ENCODE measurements at regions not wholly inside any gene's neighbourhood (a gene's known extent, or its start where the extent isn't known, plus 50 kb on each side); places are given as distances from the start of the nearest gene placed in this dataset.

DNA sequence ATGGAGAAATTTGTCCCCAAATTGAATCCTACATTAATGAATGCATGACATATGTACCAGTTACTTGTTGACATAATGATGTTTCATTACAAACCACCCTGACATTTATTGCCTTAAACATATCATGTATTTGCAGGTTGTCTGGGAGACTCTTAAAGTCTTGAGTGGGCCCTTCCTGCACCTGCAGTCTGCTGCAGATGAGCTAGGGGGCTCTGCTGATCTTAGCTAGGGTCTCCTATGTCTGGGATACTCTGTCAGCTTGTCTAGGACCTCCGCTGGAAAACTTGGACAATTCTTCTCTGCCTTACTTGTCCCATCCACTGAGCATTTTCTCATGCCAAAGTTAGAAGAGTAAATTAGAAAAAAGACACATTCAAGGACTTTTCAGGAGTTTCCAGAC, 581.6 kb downstream of the HAO1 start:
- intact Hi-C loops (cut with DNase I), result no loop called here
- no peak for DNase-seq

DNA sequence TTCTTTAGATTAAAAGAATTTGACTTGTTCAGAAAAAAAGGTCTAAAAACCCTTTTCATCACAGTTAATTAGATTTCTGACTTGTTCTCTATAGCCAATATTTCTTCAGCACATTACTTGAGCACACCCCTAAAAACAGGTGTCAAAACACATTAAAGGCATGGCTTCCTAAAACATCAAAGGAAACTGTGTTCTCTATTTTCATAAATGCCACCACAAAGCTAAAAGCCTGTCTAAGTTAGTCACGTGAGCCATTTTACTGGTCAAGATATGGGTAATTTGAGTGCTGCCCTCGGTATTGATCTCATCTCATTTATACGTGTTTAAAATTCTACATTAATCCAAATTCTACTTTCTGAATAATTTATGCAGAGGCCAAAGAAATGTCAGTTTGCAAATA, 580.5 kb downstream of the HAO1 start:
- DNase-seq, result no peak
- intact Hi-C loops (cut with DNase I), result no loop called here

DNA sequence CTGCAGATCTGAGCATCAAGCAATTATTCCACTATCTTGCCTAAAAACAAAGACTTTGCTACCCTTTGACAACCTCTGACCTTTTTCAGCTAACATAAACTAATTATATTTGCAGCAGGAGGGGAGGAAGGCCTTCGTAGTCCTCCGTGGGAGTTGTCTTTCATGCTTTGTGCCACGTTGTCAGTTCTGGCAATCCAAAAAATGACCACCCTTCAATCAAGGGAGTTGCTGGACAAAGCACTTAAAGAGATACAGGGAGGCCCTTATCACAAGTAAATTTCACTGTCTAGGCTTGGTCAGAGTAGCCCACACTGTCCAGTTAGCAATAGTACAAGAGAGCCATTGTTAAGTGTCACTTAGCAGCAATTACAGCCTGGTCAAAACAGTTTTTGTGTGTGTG, 578.9 kb downstream of the HAO1 start:
- intact Hi-C loops (cut with DNase I), result no loop called here
- DNase-seq, result no peak

DNA sequence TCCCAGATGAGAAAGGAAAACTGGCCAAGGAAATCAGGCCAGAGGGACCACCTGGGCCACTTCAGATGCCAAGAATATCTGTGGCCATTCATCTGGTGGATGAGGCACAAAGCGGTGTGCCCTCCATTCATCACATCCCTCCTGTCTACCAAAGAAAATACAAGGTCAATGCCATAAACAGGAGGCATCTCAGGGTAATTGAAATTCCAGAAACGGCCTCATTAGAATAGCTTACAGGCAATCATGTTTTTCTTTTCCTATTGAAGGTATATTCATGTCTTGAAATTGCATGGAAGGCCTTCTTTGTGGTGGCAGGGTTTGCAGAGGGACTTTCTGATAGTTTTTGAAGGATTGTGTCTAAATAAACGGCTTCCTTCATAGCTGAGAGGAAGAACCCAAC, 578.3 kb downstream of the HAO1 start:
- DNase-seq, result no peak
- intact Hi-C loops (cut with DNase I), result no loop called here

DNA sequence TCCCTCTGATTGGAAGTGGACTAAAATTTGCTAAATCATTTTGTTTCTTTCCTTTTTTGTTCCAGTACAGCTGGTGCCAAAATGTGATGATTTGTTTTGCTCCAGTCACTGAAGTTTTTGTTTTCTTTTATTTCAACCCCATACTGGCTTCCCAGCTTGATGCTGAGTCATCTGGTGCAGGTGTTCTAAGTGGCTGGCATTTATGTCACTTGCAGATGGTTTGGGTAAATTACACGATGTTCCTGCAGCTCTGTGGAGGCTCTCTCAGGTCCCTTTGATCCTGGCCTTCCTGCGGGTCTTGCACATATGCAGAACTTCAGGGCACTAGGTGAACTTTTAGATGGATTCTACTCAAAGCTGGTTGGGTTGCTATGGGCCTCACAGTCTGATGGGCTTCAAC, 577.7 kb downstream of the HAO1 start:
- no peak for DNase-seq
- intact Hi-C loops (cut with DNase I), result no loop called here

DNA sequence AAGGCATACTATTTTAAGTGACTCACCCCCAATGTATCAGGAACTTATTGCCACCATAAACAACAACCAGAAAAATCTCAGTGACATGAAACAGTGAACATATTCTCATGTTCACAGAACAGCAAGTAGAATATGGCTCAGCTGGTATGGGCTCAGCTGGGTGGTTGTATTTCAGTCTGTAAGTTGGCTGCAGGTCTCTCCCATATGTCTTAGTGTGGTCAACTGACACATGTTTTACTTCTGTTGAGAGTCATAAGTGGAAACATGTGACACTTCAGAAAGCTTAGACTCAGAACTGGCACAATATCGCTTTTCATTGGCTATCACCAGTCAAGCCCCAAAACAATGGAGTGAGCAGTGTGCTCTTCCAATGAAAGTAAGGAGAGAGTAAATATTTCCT, 574.1 kb downstream of the HAO1 start:
- intact Hi-C loops (cut with DNase I), result no loop called here
- DNase-seq, result no peak

DNA sequence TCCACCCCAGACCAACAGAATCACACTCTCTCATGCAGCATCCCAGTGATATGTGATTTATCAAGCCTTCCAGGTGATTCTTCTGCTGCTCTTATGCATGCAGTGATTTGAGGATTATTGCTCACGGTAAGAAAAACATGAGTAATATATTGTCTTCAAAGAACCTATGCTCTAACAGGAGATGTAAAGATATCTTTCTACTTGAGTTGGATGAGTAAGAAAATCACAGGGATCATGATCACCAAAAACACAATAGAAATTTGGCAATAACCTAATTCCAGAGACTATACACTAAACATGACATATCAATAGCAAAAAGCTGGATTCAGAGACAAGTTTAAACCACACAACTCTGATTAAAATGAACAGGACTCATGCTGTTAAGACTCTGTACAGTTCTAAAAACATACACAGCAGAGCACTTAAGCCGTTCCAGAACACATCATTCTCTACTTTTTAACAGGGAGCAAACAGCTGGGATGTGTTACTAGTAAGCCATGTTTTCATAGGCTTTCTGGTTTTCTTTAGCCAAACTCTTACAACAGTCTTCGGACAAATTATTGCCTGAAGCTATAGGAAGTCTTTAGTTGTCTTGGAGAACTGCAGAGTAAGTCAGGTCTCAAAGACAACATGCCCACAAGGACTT, 568.6 kb downstream of the HAO1 start:
- intact Hi-C loops (cut with DNase I), result no loop called here

DNA sequence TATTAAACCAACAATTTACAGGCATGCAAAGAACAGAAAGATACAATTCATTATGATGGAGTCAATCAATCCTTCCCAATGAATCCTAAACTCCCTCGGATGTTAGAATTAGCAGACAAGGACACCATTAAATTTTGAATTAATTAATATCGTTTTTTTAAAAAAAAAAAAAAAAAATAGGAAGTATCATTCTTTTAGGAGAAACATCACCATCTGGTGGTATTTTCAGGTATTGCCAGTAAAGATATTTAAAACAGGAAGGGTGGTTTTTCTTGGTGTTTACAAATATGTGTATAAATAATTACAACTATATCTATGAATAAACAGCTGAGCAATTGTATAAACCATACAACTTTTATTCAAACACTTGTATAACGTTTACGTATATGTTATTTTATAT, 564.4 kb downstream of the HAO1 start:
- no peak for DNase-seq
- intact Hi-C loops (cut with DNase I), result no loop called here

More for the DNA sequence above, 568.6 kb downstream of the HAO1 start:
- DNase-seq, result no peak

DNA sequence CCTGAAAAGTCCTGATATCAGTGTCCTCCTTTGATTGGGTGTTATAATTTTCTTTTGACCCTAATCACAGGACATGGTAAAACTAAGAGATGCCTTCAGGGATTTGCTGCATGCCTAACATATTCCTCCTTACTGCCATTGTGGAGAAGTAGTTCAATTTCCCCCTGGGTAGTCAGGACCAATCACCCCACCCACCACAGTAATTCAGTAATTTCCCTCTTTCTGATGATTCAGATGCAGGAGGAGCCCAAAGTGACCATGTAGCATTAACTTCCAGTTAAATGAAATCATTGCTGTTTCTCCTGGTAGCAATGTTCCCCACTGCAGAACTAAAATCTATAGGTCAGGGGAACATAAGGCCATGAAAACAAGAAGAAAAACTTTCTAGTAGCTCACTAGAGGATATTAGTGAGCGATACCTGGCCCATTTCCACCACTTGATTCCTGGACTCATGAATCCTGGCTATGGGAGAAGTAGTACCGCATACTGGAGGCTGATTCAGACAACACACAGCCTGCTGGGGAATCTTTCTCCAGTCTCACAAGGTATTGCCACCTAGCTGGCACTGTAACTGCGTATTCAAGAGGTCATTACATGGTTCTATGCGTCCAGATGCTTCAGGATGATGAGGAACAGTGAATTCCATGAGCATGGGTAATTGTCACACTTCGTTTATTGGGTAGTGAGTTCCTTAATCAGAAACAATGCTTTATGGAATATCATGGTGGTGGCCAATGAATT, 561.2 kb downstream of the HAO1 start:
- no peak for DNase-seq
- intact Hi-C loops (cut with DNase I), result no loop called here

DNA sequence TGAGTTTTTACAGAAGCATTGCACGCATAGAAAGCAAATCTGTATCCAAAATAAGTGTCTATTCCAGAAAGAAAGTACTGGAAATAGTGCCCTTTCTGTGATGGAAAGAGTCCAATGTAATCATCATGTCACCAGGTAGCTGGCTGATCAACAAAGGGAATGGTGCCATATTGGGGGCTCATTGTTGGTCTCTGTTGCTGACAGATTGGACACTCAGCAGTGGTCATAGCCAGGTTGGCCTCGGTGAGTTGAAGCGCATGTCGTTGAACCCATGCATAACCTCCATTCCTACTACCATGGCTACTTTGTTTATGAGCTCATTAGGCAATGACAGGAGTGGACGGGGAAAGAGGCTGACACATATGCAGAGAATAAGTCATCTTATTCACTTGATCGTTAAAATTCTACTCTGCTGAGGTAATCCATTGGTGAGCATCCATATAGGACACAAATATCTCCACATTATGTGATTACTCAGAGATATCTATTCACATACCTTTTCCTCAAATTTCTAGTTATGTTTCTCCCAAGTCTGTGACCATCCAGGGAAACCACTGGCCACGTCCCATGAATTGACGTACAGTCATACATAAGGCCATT, 560.5 kb downstream of the HAO1 start:
- no peak for DNase-seq
- intact Hi-C loops (cut with DNase I), result no loop called here

DNA sequence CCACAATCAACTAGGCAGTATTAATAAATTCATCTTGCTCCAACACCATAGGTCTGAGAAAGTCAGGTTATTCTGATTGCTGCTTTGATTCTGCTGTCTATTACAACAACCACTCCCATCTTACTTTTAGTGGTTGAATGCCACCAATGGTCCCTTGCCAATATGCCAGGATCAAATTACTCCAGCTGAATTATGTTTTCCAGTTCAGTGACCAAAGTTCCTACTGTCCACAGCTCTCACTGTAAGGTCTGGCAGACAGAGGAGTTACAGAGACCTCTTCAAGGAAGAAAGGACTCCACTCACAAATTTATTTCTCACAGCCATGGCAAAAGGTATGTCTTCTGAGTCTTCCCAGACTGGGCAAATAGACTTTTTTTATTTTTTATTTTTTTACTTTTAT, 557.0 kb downstream of the HAO1 start:
- no peak for DNase-seq
- intact Hi-C loops (cut with DNase I), result no loop called here

DNA sequence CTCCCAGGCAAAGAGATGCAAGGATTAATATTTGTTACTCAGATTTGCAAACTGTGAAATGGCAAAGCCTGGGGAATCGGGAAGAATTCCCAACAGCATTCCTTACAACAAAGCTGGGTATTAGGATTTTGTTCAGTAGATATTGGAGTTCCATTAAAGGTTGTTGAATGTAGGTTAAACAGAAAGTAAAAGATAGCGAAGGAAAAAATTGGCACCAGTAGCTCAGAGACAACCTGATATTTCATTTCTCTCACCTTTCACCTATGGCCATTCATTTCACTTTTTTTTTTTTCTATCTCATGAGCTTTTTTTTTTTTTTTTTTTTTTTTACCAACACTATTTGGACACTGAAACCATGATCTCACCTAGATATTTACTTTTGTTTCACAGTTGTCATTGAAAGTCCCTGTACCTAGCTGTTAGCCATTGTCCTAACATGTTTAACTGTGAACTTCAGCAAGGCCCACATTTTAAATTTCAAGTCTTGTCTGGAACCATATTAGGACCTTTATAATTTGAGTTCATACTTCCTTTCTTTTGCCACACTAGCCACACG, 552.5 kb downstream of the HAO1 start:
- DNase-seq, result no peak
- intact Hi-C loops (cut with DNase I), result no loop called here

DNA sequence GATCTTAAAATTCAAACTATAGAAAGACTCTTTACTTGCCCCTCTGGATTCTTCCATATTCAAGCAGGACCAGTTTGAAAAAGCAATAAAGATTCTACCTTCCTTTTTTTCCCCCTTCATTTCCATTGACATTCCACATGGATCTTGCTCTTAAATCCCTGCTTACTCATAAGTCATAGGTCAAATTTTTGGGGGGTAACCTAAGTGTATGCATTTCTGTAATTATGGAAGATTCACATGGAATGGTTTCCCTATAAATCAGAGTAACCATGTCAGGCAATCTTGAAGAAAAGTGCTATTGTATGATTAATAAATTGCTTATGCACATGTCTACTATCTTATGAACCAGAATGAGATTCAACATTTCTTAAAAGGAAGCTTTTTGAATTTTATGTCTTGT, 551.0 kb downstream of the HAO1 start:
- intact Hi-C loops (cut with DNase I), result no loop called here
- DNase-seq, result no peak

DNA sequence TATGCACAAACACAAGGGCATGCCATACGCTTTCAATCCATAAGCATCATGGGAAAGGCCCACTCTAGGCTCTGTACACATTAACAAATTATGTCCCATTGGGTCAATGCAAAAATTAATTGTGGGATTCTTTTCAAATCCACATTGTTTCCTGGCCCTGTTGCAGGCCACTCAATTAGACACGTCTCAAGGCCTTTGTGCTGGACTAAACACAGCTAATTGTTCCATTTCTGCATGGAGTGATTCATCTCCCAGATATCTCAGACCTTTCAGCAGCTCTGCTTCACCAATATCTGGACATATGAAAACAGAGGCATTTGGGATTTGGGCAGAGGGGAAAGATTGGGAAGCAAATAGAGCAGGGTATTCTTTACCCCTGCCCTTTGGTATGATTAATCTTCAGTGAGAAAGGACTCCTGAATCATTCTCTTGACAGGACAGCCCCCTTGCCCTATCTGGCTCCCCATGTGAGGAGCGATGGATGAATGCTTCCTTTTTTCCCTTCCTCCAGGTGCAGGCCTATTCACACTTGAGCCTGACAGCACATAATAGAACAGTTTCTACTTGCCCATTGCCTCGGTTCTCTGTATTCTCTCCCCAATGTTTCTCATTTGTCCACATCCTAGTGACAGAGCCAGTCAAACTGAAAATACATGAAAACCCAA, 547.6 kb downstream of the HAO1 start:
- DNase-seq, result peak in 4 of 42 donors; percentile 7 to 24 (median 16)

DNA sequence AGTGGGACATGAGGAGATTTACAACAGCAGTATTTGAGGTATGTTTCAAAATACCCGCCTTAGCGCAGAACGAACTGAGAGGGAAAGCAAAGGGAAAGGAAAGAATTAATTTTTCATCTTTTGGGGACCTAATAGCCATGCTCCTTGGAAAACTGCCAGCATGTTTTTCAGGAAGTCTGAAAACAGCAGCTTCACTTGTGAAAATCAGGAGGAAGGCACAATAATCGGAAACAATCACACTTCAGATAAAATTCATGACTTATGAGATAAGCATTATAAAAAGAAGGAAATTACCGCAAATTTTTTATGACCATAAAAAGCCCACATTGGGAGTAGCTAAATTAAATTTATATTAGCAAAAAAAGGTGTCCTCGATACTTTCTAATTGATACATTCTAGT, 541.1 kb downstream of the HAO1 start:
- no peak for DNase-seq
- intact Hi-C loops (cut with DNase I), result no loop called here

More for the DNA sequence above, 547.6 kb downstream of the HAO1 start:
- intact Hi-C loops (cut with DNase I), result no loop called here

DNA sequence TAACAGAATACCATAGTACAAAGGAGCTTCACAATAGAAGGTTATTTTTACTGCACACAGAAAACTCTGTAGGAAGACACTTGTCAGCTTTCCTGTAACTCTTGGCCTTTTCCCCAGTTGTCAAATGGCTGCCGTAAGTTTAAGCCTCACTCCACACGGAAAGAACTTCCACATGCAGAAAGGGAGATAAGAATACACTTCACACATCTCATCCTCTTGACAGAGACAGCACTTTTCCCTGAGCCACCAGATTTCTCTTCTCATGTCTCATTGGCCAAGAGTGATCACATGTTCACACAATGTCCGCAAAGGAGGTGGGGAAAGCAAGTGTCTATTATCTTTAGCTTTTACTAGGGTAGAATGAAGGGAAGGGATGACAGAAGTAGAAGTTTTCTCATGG, 540.7 kb downstream of the HAO1 start:
- DNase-seq, result no peak
- intact Hi-C loops (cut with DNase I), result no loop called here

DNA sequence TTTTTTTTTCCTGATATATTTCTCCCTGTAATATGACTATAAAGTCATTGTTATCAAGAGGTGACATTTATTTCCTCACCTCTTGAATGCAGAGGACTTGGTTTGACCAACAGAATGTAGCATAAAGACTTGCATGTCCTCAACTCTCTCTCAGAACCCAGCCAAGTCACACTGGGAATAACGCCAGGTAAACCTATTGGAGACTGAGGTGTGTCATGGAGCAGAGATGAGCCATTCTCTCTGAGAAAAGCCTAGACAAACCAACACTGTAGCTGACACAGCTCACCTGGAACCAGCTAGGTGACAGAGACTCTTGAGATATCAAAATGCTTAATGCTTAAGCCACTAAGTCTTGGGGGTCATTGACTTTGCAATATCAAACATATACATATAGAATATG, 533.6 kb downstream of the HAO1 start:
- intact Hi-C loops (cut with DNase I), result no loop called here
- DNase-seq, result no peak

DNA sequence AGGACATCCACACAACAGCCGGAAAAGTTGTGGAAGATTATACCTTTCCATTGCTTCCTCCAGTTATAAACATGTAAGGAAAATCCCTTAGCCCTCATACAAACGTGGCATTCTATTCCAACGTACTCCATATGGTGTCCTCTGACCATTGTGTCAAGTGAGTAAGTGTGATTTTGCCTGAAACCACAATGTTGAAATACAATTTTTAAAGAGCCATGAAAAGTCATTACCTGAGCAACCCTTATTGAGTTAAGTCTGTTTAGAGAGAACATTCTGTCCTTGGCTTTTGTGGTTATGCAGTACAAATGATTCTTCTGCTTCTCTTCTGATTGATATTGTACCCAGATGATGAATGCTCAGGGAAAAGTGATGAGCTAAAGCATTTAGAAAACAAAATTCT, 530.1 kb downstream of the HAO1 start:
- intact Hi-C loops (cut with DNase I), result no loop called here
- DNase-seq, result no peak

DNA sequence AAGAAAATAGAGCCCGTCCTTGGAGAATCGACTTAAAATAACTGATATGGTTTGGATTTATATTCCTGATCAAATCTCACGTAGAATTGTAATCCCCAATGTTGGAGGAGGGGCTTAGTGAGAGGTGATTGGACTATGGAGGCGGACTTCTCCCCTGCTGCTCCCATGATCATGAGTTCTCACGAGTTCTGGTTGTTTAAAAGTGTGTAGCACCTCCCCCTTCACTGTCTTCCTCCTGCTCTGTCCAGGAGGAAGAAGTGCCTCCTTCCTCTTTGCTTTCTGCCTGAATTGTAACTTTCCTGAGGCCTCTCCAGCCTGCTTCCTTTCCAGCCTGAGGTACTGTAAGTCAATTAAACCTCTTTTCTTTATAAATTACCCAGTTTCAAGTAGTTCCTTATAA, 529.2 kb downstream of the HAO1 start:
- DNase-seq, result no peak
- intact Hi-C loops (cut with DNase I), result no loop called here

DNA sequence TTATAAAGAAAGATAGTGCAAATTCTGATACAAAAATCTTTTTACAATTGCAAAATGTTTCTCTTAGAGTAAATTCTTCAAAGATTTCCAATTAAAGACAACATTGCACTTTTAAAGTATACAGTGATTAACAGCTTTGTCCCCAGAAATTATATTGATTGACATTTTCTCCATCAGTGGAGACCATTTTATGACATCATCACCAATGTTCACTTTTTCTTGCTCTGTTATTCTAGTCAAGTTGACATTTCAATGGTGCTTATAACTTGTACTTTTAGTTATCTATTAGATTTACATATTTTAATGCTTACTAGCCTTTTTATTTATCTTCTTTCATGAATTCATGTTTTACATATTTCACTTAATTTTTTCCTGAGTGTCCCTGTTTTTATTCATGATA, 524.8 kb downstream of the HAO1 start:
- no peak for DNase-seq
- intact Hi-C loops (cut with DNase I), result no loop called here
